AG04449 (cell line): ENCODE measurements at regions not wholly inside any gene's neighbourhood (a gene's known extent, or its start where the extent isn't known, plus 50 kb on each side); places are given as distances from the start of the nearest gene placed in this dataset.
"Not testable (repeated sequence)": the region's sequence is repeated elsewhere in the genome, so short reads cannot be mapped to it uniquely, and the experiment has no call there.

ENCODE experiments used
- CTCF ChIA-PET: fragments of 350-600 bp; formaldehyde crosslinking; extraction: SDS; loops from one replicate; lab custom pipeline; 2021; ENCODE audit warnings: antibody characterized with exemption; lab: Yijun Ruan, JAX
- POLR2A ChIA-PET: fragments of 400-600, 350-600 bp; formaldehyde crosslinking; extraction: SDS; loops from one replicate; lab custom pipeline; 2020; ENCODE audit warnings: antibody characterized with exemption, inconsistent platforms; lab: Yijun Ruan, JAX
- DNase-seq: peaks from one replicate; pipeline ENCODE4 v3.0.0-alpha.2; 2010; ENCODE audit warnings: low read depth, low spot score
- H3K4me3 ChIP-seq: 2 replicates; pipeline ENCODE4 v1.5.1; 2011; ENCODE audit warnings: low read depth, mild to moderate bottlenecking, control low read depth, low read length

DNA sequence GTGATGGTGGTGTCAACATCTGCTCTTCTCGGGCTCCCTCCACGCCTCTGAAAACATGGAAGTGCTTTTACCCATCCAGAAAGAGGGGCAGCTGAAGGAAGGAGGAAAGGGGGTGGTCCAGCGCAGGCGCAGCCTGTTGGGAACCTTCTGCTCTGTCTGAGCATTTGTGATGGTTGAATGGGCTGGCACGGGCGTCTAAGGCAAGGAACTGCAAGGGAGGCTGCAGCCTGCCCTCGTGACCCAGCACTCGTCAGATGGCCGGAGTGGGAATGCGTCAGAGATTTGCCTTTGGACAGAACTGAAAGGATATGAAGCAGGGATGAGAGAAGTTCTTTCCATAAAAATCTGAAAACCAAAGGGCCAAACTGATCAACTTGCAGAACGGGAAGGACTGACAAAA, 62.3 kb upstream of the PLGLB2 start:
- POLR2A ChIA-PET, CTCF ChIA-PET, DNase-seq, H3K4me3 ChIP-seq: not testable (repeated sequence)

DNA sequence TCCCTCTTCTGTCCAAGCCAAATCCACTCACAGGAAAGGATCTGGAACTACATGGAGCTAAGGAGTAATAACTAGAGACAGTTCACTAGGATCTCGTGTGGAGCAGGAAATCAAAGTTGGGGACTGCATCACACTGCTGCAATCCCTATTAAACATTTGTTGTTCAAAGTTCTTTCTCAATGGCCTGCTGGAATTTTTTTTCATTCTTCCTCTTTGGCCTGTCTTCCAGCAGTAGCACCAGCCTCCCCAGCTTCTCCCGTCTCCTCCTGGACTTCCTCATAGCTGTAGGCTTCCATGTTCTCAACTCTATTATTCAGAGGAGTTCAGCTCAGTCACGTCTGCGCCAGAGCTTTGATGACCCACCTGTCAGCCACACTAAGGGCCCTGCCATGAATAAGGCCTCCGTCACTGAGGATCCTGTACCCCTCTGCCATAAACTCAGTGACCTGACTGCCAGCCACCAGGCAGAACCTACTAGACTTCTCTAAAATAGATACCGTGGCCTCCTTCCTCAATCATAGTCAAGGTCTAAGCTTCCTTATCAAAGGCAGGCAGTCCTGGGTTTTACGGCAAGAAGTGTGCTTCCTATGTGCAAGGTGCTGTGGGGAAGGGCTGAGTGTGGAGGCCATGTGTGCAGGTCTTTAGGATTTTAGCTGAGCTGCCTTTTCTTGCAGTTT, 60.9 kb upstream of the PLGLB2 start:
- CTCF ChIA-PET, H3K4me3 ChIP-seq, POLR2A ChIA-PET, DNase-seq: not testable (repeated sequence)

DNA sequence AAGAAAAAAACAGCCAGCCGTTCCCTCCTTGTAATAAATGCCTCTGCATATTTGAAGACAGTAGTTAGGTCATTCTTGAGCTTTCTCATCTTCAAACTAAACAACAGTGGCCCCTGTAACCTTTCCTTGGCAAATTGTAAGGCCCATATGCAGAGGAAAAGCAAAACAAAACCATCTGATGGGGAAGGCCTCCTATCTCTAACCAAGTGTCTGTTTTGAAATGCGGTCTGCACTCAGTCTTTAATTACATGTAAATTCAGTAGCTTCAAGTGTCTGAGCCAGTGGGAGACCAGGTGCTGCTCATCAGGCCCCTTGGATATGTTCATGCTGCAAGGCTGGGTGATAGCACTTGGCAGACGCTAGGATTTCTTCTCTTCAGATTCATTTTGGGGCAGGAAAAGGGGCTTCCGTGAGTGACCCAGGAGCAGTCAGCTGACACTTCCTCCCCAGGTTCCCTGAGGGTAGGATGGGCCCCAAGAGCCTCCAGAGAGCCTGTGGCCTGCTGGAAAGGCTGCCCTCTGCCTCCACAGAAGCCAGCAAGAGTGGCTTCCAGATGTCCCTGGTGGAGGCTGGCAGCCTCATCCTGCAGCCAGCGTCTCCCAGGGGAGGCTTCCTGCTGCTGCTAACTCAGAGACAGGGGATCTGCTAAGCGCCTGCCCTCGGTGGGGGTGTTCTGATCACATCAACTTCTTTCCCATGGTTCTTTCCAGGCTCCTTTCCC, 60.2 kb upstream of the PLGLB2 start:
- POLR2A ChIA-PET: not testable (repeated sequence)
- peak; percentile 0 for DNase-seq

DNA sequence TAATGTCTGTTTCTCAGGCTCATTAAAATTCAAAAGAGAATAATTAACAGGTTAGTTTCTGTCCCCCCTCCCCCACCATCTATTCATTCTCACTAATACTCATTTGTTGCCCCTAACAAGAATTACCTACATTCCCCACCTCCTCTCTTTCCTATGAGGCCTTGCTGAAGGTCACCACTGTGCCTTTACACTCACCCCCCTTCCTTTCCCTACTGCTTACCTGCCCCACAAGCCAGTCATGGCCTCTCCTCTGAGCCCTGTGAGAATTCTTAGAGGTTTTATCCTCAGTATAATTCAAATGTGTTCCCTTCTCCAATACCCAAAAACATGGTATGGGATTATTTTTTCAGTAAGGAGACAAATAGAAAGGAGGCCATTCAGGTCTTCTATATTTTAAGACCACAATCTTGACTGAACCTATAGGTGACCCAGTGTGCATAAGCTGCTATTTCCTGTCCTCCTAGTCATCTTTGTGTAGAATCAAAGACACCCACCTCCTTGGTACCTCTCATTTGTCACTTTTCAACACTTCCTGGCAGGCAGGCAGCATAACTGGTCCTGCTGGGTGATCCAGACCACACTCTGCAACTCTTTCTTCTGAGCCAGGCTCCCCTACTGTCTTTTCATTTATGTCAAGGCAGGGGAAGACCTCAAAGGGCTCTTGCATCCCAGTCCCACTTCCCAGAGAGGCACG, 55.8 kb upstream of the PLGLB2 start:
- CTCF ChIA-PET: not testable (repeated sequence)

More for the DNA sequence above, 60.2 kb upstream of the PLGLB2 start:
- CTCF ChIA-PET, H3K4me3 ChIP-seq: not testable (repeated sequence)

DNA sequence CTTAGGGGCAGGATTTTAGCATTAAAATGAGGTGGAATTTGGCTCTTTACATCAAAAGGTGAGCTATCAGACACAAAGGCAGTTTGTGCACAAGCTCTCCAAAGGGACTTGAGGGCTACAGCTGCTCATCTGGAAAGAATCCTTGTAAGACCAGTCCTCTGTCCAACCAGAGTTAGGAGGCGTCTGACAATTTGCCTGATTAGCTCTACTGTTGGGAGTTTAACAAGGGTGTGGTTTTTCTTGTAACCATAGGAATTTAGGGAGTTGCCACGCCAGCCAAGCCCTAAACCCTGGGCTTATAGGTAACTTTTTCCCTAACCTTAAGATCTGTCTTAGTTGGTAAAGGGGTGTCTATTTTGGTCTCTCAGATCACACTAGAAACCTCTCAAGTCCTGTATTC, 55.0 kb upstream of the PLGLB2 start:
- DNase-seq, H3K4me3 ChIP-seq, POLR2A ChIA-PET, CTCF ChIA-PET: not testable (repeated sequence)

More for the DNA sequence above, 55.8 kb upstream of the PLGLB2 start:
- POLR2A ChIA-PET, DNase-seq, H3K4me3 ChIP-seq: not testable (repeated sequence)

DNA sequence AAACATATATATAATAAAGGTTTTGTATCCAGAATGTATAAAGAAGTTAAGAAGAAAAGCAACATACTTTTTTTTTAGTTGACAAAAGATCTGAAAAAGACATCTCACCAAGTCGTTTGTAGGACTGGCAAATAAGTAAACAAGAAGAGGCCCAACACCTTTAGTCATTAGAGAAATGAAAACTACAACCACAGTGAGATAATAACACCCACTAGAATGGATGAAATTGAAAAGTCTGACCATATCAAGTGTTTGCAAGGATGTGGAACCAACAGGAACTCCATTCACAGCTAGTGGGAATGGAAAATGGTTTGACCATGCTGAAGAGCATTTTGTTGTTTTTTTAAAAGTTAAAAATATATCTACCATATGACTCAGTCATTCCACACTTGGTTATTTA, 54.0 kb upstream of the PLGLB2 start:
- POLR2A ChIA-PET, CTCF ChIA-PET, DNase-seq, H3K4me3 ChIP-seq: not testable (repeated sequence)

DNA sequence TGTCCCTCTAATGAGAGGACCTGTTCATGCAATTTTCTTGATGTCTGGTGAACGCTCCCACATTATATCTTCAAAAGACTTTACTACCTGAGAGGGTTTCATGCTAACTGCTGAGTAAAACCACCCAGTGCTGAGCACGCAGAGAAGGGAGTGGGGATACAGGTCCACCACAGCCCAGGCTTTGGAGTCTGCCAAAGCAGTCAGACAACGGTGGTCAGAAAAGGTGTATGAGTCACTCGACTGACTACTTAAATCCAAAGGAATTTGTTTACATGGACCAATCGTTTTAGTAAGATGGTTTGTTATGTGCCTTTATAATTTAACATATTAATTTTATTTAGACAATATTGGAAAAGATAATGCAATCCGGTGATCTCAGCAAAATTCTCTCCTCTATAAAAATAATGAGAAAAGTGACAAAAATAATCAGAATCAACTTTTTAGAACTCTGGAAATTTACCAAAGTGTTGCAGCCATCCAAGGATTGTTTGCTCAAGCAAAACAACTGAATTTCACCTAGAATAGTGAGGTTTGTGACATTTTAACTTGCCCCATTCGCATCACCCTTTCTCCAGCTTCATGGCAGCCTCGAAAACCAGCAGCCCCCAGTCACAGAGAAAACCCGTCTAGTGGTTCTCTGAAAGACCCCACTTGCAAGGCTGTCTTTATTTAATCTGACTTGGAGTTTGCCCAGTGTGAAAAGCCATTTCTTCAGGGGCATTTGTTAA, 52.1 kb upstream of the PLGLB2 start:
- CTCF ChIA-PET, H3K4me3 ChIP-seq, POLR2A ChIA-PET, DNase-seq: not testable (repeated sequence)
